ENCODE measurements at regions not wholly inside any gene's neighbourhood (a gene's known extent, or its start where the extent isn't known, plus 50 kb on each side); places are given as distances from the start of the nearest gene placed in this dataset.

- ChIA-PET POLR2A (no interaction called here), CTCF (no interaction called here)
- 0% methylated on average over 1 of the region's 1 CpG for WGBS (ENCODE audit: missing lambda C conversion rate)
- DNase-seq (ENCODE audit: low read depth in 1 of 2, low spot score in 1 of 2) (no peak), ATAC-seq (no peak), FAIRE-seq (no peak)
- Histone ChIP-seq H3K27ac (no peak overlapping the region), H3K4me3 (no peak overlapping the region), H3K4me1 (no peaks in the 10 kb centered on the region), H3K4me2 (no peak overlapping the region), H3K9me3 (no peaks in the 10 kb centered on the region)
- TF ChIP-seq ZFP36 (IDR thresholded peaks at IDR 0.05; ENCODE audit: borderline replicate concordance, partially characterized antibody) (no peak), RNF2 (IDR thresholded peaks at IDR 0.05; ENCODE audit: borderline replicate concordance, low read depth) (no peak), NFE2L2 (conservative IDR thresholded peaks at IDR 0.05; ENCODE audit: low read length) (no peak), MYC (IDR thresholded peaks at IDR 0.05; ENCODE audit: borderline replicate concordance, low read length) (no peak), RFX5 (IDR thresholded peaks at IDR 0.05) (no peak), ESRRA (IDR thresholded peaks at IDR 0.05; ENCODE audit: borderline replicate concordance, low read length) (no peak)
- TF ChIP-seq, protein P1, sequence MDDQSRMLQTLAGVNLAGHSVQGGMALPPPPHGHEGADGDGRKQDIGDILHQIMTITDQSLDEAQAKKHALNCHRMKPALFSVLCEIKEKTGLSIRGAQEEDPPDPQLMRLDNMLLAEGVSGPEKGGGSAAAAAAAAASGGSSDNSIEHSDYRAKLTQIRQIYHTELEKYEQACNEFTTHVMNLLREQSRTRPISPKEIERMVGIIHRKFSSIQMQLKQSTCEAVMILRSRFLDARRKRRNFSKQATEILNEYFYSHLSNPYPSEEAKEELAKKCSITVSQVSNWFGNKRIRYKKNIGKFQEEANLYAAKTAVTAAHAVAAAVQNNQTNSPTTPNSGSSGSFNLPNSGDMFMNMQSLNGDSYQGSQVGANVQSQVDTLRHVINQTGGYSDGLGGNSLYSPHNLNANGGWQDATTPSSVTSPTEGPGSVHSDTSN (IDR thresholded peaks at IDR 0.05) = no peak
- TF ChIP-seq, protein P2, sequence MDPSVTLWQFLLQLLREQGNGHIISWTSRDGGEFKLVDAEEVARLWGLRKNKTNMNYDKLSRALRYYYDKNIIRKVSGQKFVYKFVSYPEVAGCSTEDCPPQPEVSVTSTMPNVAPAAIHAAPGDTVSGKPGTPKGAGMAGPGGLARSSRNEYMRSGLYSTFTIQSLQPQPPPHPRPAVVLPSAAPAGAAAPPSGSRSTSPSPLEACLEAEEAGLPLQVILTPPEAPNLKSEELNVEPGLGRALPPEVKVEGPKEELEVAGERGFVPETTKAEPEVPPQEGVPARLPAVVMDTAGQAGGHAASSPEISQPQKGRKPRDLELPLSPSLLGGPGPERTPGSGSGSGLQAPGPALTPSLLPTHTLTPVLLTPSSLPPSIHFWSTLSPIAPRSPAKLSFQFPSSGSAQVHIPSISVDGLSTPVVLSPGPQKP (IDR thresholded peaks at IDR 0.05; ENCODE audit: low read depth, low read length) = no peak
These were observed 297.6 kb upstream of the MTPN start for GRCh38 chr7:136274636-136275345.

DNA sequence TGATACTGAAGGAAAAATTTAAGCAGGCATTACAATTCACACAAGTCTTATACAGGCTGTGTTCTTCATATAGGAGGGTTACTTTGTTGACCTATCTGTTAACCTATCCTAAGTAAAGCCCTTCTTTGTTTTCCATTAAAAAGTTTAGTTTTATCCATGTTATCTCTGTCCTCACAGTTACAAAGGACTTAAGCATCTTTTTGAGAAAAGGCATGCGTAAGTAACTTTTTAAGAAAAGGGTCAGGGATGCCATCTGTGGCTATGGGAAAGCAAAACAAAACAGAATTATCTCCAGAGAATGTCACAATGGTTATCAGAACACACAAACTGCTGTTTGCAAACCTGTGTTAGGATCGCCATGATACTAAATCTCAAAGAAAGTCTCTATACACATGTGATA is 295.8 kb upstream of the MTPN start:
- DNase-seq (ENCODE audit: low read depth in 1 of 2, low spot score in 1 of 2) = no peak
- Histone ChIP-seq H3K4me1 (no peaks in the 10 kb centered on the region), H3K4me3 (no peak overlapping the region), H3K9me3 (no peaks in the 10 kb centered on the region), H3K27ac (no peak overlapping the region), H3K4me2 (no peak overlapping the region)
- FAIRE-seq = no peak
- ATAC-seq = no peak
- WGBS (ENCODE audit: missing lambda C conversion rate) = 10% methylated on average over 2 of the region's 2 CpGs
- TF ChIP-seq, protein P3, sequence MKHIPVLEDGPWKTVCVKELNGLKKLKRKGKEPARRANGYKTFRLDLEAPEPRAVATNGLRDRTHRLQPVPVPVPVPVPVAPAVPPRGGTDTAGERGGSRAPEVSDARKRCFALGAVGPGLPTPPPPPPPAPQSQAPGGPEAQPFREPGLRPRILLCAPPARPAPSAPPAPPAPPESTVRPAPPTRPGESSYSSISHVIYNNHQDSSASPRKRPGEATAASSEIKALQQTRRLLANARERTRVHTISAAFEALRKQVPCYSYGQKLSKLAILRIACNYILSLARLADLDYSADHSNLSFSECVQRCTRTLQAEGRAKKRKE (CRISPR knock-in tag; IDR thresholded peaks at IDR 0.05; ENCODE audit: low read depth) = no peak
- TF ChIP-seq CBX8 (IDR thresholded peaks at IDR 0.05) = no peak
- TF ChIP-seq, protein P2 (IDR thresholded peaks at IDR 0.05; ENCODE audit: low read depth, low read length) = no peak
- no peak for TF ChIP-seq ZFP36 (IDR thresholded peaks at IDR 0.05; ENCODE audit: borderline replicate concordance, partially characterized antibody)
- no peak for TF ChIP-seq BHLHE40 (IDR thresholded peaks at IDR 0.05; ENCODE audit: low read depth, low read length)
- TF ChIP-seq PHF8 (IDR thresholded peaks at IDR 0.05; ENCODE audit: borderline replicate concordance, low read depth) = no peak
- no peak for TF ChIP-seq TFCP2L1 (CRISPR knock-in tag; IDR thresholded peaks at IDR 0.05)
- no peak for TF ChIP-seq EHF (CRISPR knock-in tag; IDR thresholded peaks at IDR 0.05)
- no peak for TF ChIP-seq E2F6 (IDR thresholded peaks at IDR 0.05; ENCODE audit: borderline replicate concordance, low read depth)
- TF ChIP-seq NR3C1 (IDR thresholded peaks at IDR 0.05) = no peak
- TF ChIP-seq, protein P1 (IDR thresholded peaks at IDR 0.05) = no peak
- ChIA-PET CTCF (interaction anchor here (0.7 kb wide), 1 partner anchor 19 kb away, joined by 3 read pairs; no protein-coding TSS in a partner anchor), POLR2A (no interaction called here)
